GM18499 (cell line): ENCODE measurements at regions not wholly inside any gene's neighbourhood (a gene's known extent, or its start where the extent isn't known, plus 50 kb on each side); places are given as distances from the start of the nearest gene placed in this dataset.

Experiments used
- ATAC-seq: cut with Tn5 transposase; IDR thresholded peaks from one replicate; pipeline ENCODE4 v1.9.1; 2021; ENCODE audit warnings: moderate number of reproducible peaks; ENCODE audit not compliant: insufficient read depth, unreplicated experiment

- no peak for ATAC-seq
Observed at GRCh38 chr5:82858151-82859025, 218.8 kb downstream of the TMEM167A start.

- no peak for ATAC-seq
Observed at GRCh38 chr5:82855893-82856550, 221.2 kb downstream of the TMEM167A start.

GRCh38 chr5:82854956-82855355 lies 222.2 kb downstream of the TMEM167A start:
- no peak for ATAC-seq

GRCh38 chr5:82851471-82851870 lies 225.7 kb downstream of the TMEM167A start:
- no peak for ATAC-seq

- no peak for ATAC-seq
Observed at GRCh38 chr5:82850393-82850792, 226.8 kb downstream of the TMEM167A start.

- no peak for ATAC-seq
Observed at GRCh38 chr5:82849885-82850284, 227.3 kb downstream of the TMEM167A start.

- no peak for ATAC-seq
Observed at GRCh38 chr5:82847562-82847961, 229.6 kb downstream of the TMEM167A start.

GRCh38 chr5:82839881-82840280 lies 237.3 kb downstream of the TMEM167A start:
- no peak for ATAC-seq

GRCh38 chr5:82835488-82835887 lies 241.7 kb downstream of the TMEM167A start:
- no peak for ATAC-seq

- no peak for ATAC-seq
Observed at GRCh38 chr5:82834151-82834550, 243.0 kb downstream of the TMEM167A start.

- no peak for ATAC-seq
Observed at GRCh38 chr5:82833277-82833676, 243.9 kb downstream of the TMEM167A start.

- ATAC-seq: no peak
Observed at GRCh38 chr5:82832445-82832844, 244.7 kb downstream of the TMEM167A start.

GRCh38 chr5:82828211-82828610 lies 249.0 kb downstream of the TMEM167A start:
- no peak for ATAC-seq

- ATAC-seq: no peak
Observed at GRCh38 chr5:82827651-82828050, 249.5 kb downstream of the TMEM167A start.

GRCh38 chr5:82822634-82822927 lies 254.6 kb downstream of the TMEM167A start:
- ATAC-seq: no peak

GRCh38 chr5:82821846-82822633 lies 255.2 kb downstream of the TMEM167A start:
- ATAC-seq: no peak

GRCh38 chr5:82820961-82821845 lies 256.0 kb downstream of the TMEM167A start:
- ATAC-seq: peak; percentile 68

- no peak for ATAC-seq
Observed at GRCh38 chr5:82820188-82820587, 257.0 kb downstream of the TMEM167A start.

GRCh38 chr5:82817897-82818676 lies 259.1 kb downstream of the TMEM167A start:
- ATAC-seq: no peak
